GM12878 (cell line): ENCODE measurements at regions not wholly inside any gene's neighbourhood (a gene's known extent, or its start where the extent isn't known, plus 50 kb on each side); places are given as distances from the start of the nearest gene placed in this dataset.

ENCODE experiments used
- ATAC-seq: fragments of 200-7000 bp; cut with Tn5 transposase; 3 replicates; pipeline ENCODE4 v1.9.1; 2020; ENCODE audit warnings: mild to moderate bottlenecking, moderate library complexity
- BruUV-seq: library from RNA; stranded (reverse); fragments of 400-500 nt; replicated peaks from 2 replicates; lab custom pipeline; 2021; lab: Mats Ljungman, UMichigan
- CTCF ChIA-PET: fragments of 300-600 bp; sonication (Branson Sonifier 250); formaldehyde crosslinking; extraction: SDS; loops from one replicate; lab custom pipeline; 2021; ENCODE audit warnings: inconsistent platforms; lab: Yijun Ruan, JAX
- POLR2A ChIA-PET: fragments of 350-600 bp; formaldehyde crosslinking; extraction: SDS; loops from one replicate; lab custom pipeline; 2021; ENCODE audit warnings: inconsistent platforms; lab: Charles Lee
- RAD21 ChIA-PET: fragments of 300-600 bp; sonication (Branson Sonifier 250); formaldehyde crosslinking; loops from one replicate; lab custom pipeline; 2023; ENCODE audit warnings: antibody characterized with exemption; ENCODE audit not compliant: unreplicated experiment; lab: Charles Lee
- SMC1A ChIA-PET: fragments of 300-600 bp; sonication (Branson Sonifier 250); formaldehyde crosslinking; loops from one replicate; lab custom pipeline; 2023; ENCODE audit not compliant: unreplicated experiment, uncharacterized antibody; lab: Charles Lee
- DNase-seq: peaks from one replicate; pipeline ENCODE4 v3.0.0-alpha.2; 2011; ENCODE audit warnings: low read depth, low spot score
- FAIRE-seq: peaks from 3 replicates; lab custom pipeline; 2011; peaks lifted over from hg19 to GRCh38; lab: Jason Lieb, UNC
- H2AFZ ChIP-seq: 2 replicates; pipeline ENCODE4 v1.6.0; 2011; ENCODE audit warnings: low read depth, low read length, control low read depth; ENCODE audit not compliant: control insufficient read depth
- H3K27ac ChIP-seq: 2 replicates; pipeline ENCODE4 v1.5.1; 2011; ENCODE audit warnings: control low read depth; ENCODE audit not compliant: control insufficient read depth, insufficient read depth
- H3K27me3 ChIP-seq, 2 experiments: replicated peaks in 1 of 2; 2 replicates each; pipeline versions ENCODE4 v1.6.0 to v1.6.1; 2011; ENCODE audit warnings: low read length in 1 of 2; ENCODE audit not compliant: control insufficient read depth in 2 of 2, insufficient read depth in 2 of 2
- H3K36me3 ChIP-seq, 2 experiments: 2 replicates each; pipeline ENCODE4 v1.5.1; 2011; ENCODE audit warnings: low read length in 1 of 2; ENCODE audit not compliant: control insufficient read depth in 2 of 2, insufficient read depth in 2 of 2
- H3K4me1 ChIP-seq: 2 replicates; pipeline ENCODE4 v1.6.1; 2011; ENCODE audit warnings: mild to moderate bottlenecking, low read length, moderate library complexity, mixed read lengths; ENCODE audit not compliant: control insufficient read depth, insufficient read depth
- H3K4me2 ChIP-seq: 2 replicates; pipeline ENCODE4 v1.6.0; 2011; ENCODE audit warnings: control low read depth; ENCODE audit not compliant: control insufficient read depth, insufficient read depth
- H3K4me3 ChIP-seq: fragments of 200-600 bp; sonication (generic); 2 replicates; pipeline ENCODE4 v1.5.1; 2016
- H3K79me2 ChIP-seq: 2 replicates; pipeline ENCODE4 v1.6.0; 2011; ENCODE audit warnings: low read length; ENCODE audit not compliant: control insufficient read depth, insufficient read depth
- H3K9ac ChIP-seq: 2 replicates; pipeline ENCODE4 v1.8.0; 2011; ENCODE audit warnings: low read length, control low read depth, mixed read lengths; ENCODE audit not compliant: control insufficient read depth, insufficient read depth
- H3K9me3 ChIP-seq: replicated peaks from 3 replicates; pipeline ENCODE4 v1.5.1; 2011; ENCODE audit warnings: mild to moderate bottlenecking, low read length; ENCODE audit not compliant: control insufficient read depth, insufficient read depth
- H4K20me1 ChIP-seq: 2 replicates; pipeline ENCODE4 v1.6.0; 2011; ENCODE audit not compliant: control insufficient read depth, insufficient read depth
- ATF7 ChIP-seq: fragments of 450-650 bp; IDR thresholded peaks from 2 replicates; pipeline ENCODE4 v1.6.1; 2016; ENCODE audit warnings: low read depth, mild to moderate bottlenecking
- CBX5 ChIP-seq: sonication (generic); IDR thresholded peaks from 2 replicates; pipeline ENCODE4 v1.6.1; 2016; ENCODE audit warnings: low read depth, moderate library complexity, mild to moderate bottlenecking, inconsistent platforms
- CHD1 ChIP-seq: IDR thresholded peaks from 2 replicates; pipeline ENCODE4 v1.6.1; 2012; ENCODE audit warnings: low read depth, low read length, improper control_type of control experiment
- E2F4 ChIP-seq: IDR thresholded peaks from 2 replicates; pipeline ENCODE4 v1.6.1; 2012; ENCODE audit warnings: low read depth, low read length, improper control_type of control experiment
- E2F8 ChIP-seq: fragments of 450-650 bp; IDR thresholded peaks from 2 replicates; pipeline ENCODE4 v1.6.1; 2018; ENCODE audit warnings: mild to moderate bottlenecking, low read depth, moderate library complexity; ENCODE audit not compliant: partially characterized antibody
- ELK1 ChIP-seq: IDR thresholded peaks from 2 replicates; pipeline ENCODE4 v1.6.1; 2012; ENCODE audit warnings: low read depth, low read length, improper control_type of control experiment
- HDAC6 ChIP-seq: fragments of 200-600 bp; sonication (generic); IDR thresholded peaks from one replicate; pipeline ENCODE4 v1.8.0; 2017; ENCODE audit warnings: antibody characterized with exemption; ENCODE audit not compliant: unreplicated experiment
- NFYB ChIP-seq: IDR thresholded peaks from 2 replicates; pipeline ENCODE4 v1.6.1; 2011; ENCODE audit warnings: low read depth, mild to moderate bottlenecking, low read length, improper control_type of control experiment, moderate library complexity; ENCODE audit not compliant: insufficient read depth
- NR2C1 ChIP-seq: fragments of 450-650 bp; IDR thresholded peaks from 2 replicates; pipeline ENCODE4 v1.6.1; 2017; ENCODE audit warnings: antibody characterized with exemption, mild to moderate bottlenecking, moderate library complexity
- RCOR1 ChIP-seq: conservative IDR thresholded peaks from 2 replicates; pipeline ENCODE4 v1.6.1; 2012; ENCODE audit warnings: low read depth, low read length, improper control_type of control experiment
- REST ChIP-seq: IDR thresholded peaks from 2 replicates; pipeline ENCODE4 v1.6.1; 2012; ENCODE audit warnings: mild to moderate bottlenecking, low read depth, low read length
- SREBF1 ChIP-seq: IDR thresholded peaks from 2 replicates; pipeline ENCODE4 v1.6.1; 2012; ENCODE audit warnings: mild to moderate bottlenecking, low read length
- USF2 ChIP-seq: IDR thresholded peaks from 2 replicates; pipeline ENCODE4 v1.6.1; 2011; ENCODE audit warnings: low read depth, low read length, improper control_type of control experiment, borderline replicate concordance
- WRNIP1 ChIP-seq: IDR thresholded peaks from 2 replicates; pipeline ENCODE4 v1.6.1; 2011; ENCODE audit warnings: low read depth, low read length, improper control_type of control experiment, borderline replicate concordance
- ZBED1 ChIP-seq: IDR thresholded peaks from 2 replicates; pipeline ENCODE4 v1.6.1; 2016; ENCODE audit warnings: borderline replicate concordance
- ZNF274 ChIP-seq: IDR thresholded peaks from one replicate; pipeline ENCODE4 v1.8.0; 2011; ENCODE audit not compliant: insufficient read length, insufficient read depth
- ZZZ3 ChIP-seq: IDR thresholded peaks from 2 replicates; pipeline ENCODE4 v1.6.1; 2011; ENCODE audit warnings: low read depth; ENCODE audit not compliant: control insufficient read depth, insufficient read length
- whole genome bisulfite sequencing: methylation state at CpG from one replicate; pipeline ENCODE4 v1.1.6; 2016; ENCODE audit warnings: low lambda C conversion rate; ENCODE audit not compliant: insufficient replicate concordance, insufficient coverage; ENCODE audit errors: missing lambda C conversion rate; 5-methylcytosine and 5-hydroxymethylcytosine counted together
- in situ Hi-C: fragments of 300-500 bp; cut with MboI; formaldehyde crosslinking; loops from 9 replicates; pipeline ENCODE4 v1.14.3; 2018; ENCODE audit warnings: mixed read lengths
- intact Hi-C: fragments of 100-400 bp; cut with micrococcal nuclease; formaldehyde crosslinking; loops from one replicate; pipeline ENCODE4 v1.14.2; 2022; ENCODE audit not compliant: unreplicated experiment

- FAIRE-seq = no peak
- Histone ChIP-seq H2AFZ (no peak overlapping the region), H3K27me3 (no peaks in the 10 kb centered on the region), H4K20me1 (no peaks in the 10 kb centered on the region), H3K9me3 (no peaks in the 10 kb centered on the region), H3K4me3 (no peak overlapping the region), H3K4me2 (no peak overlapping the region), H3K27ac (no peak overlapping the region), H3K9ac (no peak overlapping the region), H3K79me2 (no peaks in the 10 kb centered on the region), H3K36me3 (no peaks in the 10 kb centered on the region), H3K4me1 (no peaks in the 10 kb centered on the region)
- POLR2A ChIA-PET = interaction anchor here (0.6 kb wide), 1 partner anchor 1072 kb away, joined by 4 read pairs; no protein-coding TSS in a partner anchor
- RAD21 ChIA-PET = no interaction called here
- intact Hi-C loops = no loop called here
- no TSS peak for BruUV-seq
- SMC1A ChIA-PET = no interaction called here
- 42% methylated on average over 3 of the region's 3 CpGs for WGBS
- no peak for ATAC-seq
- CTCF ChIA-PET = no interaction called here
- DNase-seq = no peak
- in situ Hi-C loops = no loop called here
- TF ChIP-seq RCOR1 = no peak
- no peak for TF ChIP-seq NR2C1
- no peak for TF ChIP-seq WRNIP1
- no peak for TF ChIP-seq REST
- TF ChIP-seq ELK1 = no peak
- no peak for TF ChIP-seq ZZZ3
- TF ChIP-seq HDAC6 = no peak
- no peak for TF ChIP-seq NFYB
- no peak for TF ChIP-seq CBX5
- no peak for TF ChIP-seq SREBF1
- TF ChIP-seq CHD1 = no peak
- no peak for TF ChIP-seq USF2
- no peak for TF ChIP-seq ZNF274
- no peak for TF ChIP-seq ATF7
- TF ChIP-seq ZBED1 = no peak
- no peak for TF ChIP-seq E2F8
- TF ChIP-seq E2F4 = no peak
Measured at GRCh38 chr5:32845171-32845570, 134.1 kb downstream of the NPR3 start.
